GM19240 (cell line): ENCODE measurements at regions not wholly inside any gene's neighbourhood (a gene's known extent, or its start where the extent isn't known, plus 50 kb on each side); places are given as distances from the start of the nearest gene placed in this dataset.

Experiments
- DNase-seq: peaks from one replicate; pipeline ENCODE4 v3.0.0; 2011; ENCODE audit warnings: low spot score; ENCODE audit not compliant: insufficient read length

DNA sequence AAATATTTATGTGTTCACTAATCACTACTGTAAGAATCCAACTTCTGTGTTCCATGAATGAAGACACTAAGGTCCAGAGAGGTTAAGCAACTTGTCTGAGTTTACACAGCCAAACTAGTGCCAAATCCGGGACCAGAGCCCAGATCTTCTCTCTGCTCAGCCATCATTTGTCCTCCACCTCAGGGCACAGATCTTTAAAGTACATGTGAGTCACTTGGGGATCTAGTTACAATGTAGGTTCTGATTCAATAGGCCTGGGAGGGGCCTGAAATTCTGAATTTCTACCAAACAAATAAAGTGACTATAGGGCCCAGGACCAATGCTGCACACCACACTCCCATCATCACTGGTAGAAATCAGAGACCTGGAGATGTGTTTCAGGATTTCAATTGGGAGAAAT lies 162.9 kb downstream of the GXYLT1 start:
- no peak for DNase-seq

DNA sequence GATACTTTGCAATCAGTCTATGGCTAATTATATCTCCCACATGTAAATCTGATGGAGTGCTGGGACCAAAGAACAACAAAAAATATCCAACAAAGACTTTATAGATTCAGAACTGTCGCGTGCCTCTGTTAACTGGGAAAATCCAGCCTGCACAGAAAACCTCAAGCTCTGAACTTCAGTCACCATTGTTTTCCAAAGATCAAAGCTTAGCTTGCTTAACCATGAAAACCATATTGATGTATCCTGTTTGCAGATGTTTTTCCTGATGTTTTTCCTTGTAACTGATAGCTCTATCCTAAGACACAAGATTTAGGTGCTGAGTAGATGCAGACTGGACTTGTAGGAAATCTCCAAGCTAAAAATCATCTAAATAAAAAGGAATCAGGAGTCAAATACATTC lies 163.7 kb downstream of the GXYLT1 start:
- DNase-seq, result no peak

DNA sequence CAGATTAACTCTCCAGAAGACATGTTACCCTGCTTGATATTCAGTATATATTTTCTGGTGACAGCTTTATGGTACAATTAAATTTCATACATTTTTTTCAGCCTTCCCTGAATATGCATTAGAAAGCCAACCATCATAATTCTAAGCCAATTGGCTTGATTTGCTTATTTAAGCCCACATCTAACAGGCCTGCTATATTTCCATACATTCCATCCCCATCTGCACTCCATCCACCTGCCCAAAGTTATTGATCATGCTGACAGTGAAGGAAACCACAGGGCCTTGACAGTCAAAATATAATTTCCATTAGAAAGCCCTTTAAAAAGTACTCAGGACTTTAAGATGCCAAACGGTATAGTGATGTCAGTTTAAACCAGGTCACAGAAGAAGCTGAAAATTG lies 164.3 kb downstream of the GXYLT1 start:
- no peak for DNase-seq

DNA sequence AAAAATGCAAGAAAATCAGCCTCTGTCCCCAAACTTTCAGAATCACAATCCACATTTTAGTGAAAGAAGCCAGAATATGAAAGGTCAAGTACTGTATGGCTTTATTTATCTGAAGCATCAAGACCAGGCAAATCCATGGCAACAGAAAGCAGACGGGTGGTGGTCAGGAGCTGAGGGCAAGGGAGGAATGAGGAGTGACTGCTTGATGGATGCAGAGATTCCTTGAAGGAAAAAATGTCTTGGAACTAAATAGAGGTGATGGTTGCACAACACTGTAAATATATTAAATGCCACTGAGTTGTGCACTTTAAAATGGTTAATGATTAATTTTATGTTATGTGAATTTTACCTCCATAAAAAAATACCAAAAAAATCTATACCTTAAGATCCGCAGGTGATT lies 165.1 kb downstream of the GXYLT1 start:
- no peak for DNase-seq

DNA sequence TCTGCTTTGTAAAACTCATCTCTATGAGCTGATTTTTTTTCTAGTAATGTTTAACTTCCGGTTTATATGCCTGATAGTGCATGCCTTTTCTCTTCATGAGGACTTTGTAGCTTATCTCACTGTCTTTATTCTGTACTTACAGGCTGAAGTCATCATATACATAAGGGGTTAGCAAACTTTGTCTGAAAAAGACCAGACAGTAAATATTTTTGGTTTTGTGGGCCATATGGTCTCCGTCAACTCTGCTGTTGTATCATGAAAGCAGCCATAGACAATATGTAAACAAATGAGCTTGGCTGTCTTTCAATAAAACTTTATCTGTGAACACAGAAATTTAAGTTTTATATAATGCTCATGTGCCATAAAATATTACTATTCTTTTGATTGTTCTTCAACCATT lies 172.1 kb downstream of the GXYLT1 start:
- DNase-seq, result no peak

DNA sequence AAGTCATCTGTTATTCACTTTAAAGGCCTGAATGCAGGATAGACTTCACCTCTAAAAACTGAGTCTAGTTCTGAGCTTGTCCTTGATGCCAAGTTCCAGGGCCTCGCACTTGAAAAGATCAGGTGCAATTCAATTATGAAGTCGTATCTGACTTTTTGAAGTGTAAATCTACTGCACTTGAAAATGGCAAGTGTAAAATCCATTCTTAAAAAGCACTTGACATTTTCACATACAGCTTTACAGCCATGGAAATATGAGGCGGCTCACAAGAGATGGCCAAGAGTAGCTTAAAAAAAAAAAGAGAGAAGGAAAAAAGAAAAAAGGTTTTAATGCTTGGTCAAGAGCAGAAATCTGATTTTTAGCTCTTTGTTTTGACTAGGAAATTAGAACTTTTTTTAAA lies 172.5 kb downstream of the GXYLT1 start:
- DNase-seq, result no peak

DNA sequence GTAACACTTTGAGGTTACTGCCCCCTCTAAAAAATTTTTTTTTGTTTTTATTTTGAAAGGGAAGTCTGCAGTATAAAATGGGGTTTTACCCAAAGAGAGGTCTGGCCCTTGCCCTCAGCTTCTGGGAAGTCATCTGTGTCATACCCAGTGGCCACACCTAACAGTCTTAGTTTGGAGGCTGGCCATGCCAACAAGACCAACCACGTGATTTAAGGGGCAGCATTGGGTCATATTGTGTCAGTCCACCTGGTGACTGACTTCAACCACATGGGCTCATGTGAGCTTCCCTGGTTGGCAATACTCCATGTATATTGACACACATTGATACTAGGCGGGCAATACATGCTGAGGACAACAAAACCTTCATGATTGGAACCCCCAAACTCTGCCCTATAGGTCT lies 173.9 kb downstream of the GXYLT1 start:
- DNase-seq, result no peak

DNA sequence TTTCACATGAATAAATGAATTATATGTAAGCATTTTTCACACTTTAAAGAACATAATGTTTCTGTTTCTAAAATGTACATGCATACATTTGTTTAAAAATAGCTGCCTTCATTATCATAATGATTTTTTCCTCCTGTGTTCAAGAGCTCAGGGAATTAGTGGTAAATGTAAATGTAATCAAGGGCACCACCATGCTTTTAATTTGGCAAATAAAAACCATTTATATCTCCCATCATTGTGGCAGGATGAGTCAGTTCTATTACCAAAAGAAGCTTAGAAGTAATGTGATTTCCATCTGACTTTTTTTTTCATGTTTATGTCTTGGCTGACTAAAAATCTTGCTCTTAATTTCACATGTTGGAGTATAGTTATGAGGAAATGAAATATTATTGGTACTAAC lies 176.1 kb downstream of the GXYLT1 start:
- no peak for DNase-seq

DNA sequence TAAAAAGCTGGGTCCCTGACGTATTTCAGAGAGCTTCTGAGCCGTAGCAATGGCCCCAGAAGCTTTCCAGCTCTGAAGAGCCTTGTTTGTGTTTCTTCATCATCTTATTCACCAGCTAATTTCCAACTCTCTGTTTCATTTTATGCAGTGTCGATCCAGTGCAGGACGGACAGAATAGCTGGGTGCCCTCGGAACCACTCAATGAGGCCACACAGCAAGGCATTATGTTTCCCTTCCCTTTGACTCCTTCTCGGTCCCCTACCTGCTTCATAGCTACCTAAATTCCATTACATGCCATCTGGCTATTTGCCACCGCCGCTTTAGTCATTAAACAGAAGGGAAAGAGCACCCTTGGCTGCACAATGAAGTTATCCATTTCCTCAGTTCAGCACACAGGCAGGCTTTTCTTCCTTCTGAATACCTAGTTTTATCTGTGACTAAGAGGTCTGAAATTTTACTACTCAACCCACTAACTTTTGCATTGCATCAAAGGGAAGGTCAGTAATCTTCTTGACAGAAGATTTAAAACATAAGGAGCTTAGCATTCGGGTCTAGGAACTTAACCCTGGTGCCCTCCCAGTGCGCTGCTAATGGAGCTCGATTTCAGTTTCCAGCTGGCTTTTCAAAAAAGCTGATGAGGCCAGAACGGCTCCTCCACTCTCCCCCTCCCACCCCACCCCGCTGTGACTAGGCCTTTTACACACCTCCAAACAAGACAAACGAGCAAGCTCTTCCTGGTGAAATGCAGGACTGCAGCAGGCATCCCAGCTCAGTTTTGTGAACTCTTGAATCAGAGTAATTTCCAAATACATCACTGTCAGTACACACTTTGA lies 176.8 kb downstream of the GXYLT1 start:
- no peak for DNase-seq

DNA sequence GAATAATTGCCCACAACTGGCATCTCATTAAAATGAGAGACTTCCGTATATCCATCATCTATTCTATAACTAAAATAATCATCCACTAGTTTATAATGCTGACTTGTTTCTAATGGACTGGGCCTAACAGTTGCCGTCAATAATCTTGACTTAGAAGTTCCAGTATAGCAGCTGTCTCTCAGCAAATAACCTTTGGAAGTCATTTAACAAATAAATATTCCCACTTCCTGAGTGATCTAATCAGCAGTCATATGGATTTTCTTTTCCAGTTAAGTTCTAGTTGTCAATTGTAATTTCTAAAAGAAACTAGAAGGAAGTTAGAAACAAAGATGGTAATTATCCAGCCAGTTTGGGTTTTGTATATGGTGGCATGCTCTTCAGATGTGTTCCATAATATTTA lies 177.8 kb downstream of the GXYLT1 start:
- DNase-seq, result no peak

DNA sequence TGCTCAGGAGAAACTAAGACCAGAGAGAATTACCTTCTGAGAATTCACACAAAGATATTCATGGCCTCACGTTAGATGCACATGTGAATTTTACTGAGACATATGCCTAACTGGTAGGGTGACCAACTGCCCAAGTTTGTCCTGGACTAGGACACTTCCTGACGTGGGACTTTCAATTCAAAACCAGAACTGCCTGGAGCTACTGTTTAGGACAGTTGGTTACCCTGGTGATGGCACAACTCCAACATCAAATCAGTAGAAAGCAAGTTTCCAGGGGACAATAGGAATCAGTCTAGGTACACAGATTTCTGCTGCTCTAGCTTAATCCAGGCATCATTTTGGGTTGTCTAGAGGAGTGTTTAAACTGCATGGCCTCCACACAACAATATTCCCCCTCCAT lies 178.7 kb downstream of the GXYLT1 start:
- DNase-seq, result no peak

DNA sequence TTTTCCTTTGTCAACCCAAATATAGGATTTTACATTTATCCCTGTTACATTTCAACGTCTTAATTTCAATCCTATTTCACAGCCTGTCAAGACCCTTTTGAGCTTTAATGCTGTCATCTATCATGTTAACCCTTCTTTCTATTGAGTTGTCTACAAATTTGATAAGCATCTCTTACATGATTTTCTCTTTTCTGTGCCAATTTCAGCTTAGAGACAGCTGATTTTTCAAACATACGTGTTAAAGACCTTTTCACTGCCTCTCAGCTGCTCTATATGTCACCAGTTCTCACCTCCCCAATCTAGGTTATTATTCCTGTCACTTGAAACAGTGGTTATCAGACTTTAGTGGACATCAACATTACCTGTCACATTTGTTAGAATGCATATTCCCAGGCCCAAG lies 181.3 kb downstream of the GXYLT1 start:
- DNase-seq, result no peak

DNA sequence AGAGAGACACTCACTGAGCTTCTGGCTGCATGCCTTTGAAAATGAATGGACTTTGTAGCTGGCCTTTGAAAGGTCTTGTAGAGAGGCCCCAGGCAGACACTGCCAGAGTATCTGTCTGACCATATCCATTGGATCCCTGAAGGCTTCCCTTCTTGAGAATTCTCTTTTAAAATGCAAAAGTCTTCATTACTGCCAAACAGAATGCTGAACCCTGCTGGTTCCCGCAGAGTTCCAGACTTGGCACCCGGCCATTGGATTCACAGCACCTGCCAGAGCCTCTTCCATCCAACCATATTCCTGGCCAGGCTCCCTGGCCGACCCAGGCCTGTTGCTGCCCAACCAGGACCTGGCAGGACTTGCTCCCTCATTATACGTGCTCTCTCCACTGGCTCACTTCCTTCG lies 182.5 kb downstream of the GXYLT1 start:
- no peak for DNase-seq

DNA sequence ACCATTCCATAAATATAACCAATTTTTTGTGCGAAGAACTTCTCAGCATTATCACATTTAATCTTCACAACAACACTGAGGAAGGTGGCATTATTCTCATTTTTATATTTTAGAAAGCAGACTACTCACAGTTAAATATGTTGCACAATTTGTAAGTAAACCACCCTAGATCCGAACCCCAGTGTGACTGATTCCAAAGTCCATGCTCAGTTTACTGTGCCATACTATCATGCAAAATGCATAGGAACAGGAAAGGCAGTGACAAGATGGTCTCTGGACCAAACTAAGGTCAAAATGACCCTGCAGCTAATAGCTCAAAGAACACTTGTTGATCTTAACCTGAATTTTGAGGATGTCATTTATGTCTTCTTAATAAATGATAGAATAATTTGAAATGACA lies 185.4 kb downstream of the GXYLT1 start:
- no peak for DNase-seq

DNA sequence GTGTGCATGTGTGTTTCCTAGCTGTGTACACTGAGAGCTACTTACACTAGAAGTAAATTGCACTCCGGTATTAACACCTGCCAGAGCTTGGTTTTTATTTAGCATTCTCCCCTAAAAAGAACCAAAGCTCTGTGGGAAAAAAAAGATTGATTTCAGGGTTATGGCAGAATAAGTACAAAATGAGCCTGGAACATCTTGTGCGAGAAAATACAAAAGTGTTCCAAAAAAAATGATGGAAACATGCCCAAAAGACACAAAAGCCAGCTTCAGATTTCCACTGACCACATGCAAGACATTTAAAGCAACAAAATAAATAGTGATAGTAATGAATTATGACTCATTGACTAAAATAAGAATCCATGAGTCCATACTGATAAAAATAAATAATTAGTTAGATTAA lies 188.3 kb downstream of the GXYLT1 start:
- no peak for DNase-seq

DNA sequence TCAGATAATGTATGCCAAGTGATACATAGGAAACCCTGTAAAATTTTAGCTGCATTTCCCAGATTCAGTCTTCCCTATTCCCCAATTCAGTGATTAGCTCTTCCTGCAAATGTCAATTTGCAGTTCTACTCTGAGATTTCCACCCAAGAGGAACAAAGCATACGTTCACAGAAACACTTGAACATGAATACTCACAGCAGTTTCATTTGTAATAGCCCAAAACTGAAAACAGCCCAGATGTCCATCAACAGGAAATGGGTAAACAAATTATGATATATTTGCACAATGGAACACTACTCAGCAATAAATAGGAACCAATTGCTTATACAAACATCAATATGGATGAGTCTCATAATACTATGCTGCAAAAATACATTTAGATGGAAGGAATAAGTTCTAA lies 194.2 kb downstream of the GXYLT1 start:
- no peak for DNase-seq

DNA sequence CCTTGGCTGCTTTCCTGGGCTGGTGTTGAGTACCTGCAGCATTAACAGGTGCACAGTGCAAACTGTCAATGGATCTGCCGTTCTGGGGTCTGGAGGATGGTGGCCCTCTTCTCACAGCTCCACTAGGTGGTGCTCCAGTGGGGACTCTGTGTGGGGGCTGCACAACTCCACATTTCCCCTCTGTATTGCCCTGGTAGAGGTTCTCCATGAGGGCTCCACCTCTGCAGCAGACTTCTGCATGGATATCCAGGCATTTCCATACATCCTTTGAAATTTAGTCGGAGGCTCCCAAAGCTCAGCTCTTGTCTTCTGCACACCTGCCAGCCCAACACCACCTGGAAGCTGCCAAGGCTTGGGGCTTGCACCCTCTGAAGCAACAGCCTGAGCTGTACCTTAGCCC lies 198.6 kb downstream of the GXYLT1 start:
- no peak for DNase-seq

DNA sequence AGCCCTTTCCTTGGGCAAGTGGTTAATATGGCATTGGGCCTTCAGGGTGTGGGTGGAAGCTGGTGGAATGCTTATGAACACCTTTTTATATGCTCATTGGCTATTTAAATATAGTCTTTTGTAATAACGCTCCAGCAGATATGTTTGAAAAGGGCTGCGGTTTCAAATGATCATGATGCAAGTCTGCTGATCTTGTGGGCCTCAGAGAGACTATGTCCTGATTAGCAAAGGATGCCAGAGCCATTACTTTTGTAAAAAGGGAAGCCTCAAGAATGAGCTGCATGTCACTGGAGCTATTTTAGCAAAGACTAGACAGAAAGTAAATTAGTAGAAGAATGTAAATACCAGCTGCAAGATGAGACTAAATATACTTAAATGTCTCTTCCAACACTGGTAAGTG lies 200.5 kb downstream of the GXYLT1 start:
- no peak for DNase-seq

DNA sequence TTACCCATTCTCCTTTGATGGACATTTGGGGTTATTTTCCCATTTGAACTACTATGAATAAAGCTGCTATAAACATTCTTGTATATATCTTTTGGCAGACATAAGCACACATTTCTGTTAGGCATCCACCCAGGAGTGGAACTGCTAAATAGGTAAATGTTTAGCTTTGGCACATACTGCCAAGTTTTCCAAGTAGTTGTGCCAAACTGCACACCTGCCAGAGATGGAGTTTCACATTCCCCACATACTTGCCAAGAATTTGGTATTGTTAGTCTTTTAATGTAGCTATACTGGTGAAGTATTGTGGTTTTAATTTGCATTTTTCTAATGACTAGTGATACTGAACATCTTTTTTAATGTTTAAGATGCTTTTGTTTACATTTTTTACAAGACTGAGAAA lies 201.0 kb downstream of the GXYLT1 start:
- DNase-seq, result no peak

DNA sequence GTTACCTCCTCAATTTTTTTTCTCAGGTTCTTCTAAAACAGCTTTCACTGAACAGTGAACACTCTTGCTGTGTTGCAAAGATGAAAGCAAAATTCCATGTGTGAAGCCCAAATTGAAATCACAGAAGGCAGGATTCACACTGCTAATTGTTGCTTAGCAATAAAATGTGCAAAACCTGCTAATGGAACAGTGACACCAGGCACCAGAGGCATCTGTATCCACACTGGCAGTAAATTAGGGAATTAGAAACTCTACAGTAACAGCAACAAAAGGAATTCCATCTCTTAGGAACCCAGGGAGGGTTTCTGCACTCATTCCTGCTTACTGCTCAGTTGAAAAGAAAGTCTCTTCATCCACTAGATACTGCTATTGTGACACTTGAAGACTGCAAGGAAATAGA lies 202.3 kb downstream of the GXYLT1 start:
- DNase-seq, result no peak

DNA sequence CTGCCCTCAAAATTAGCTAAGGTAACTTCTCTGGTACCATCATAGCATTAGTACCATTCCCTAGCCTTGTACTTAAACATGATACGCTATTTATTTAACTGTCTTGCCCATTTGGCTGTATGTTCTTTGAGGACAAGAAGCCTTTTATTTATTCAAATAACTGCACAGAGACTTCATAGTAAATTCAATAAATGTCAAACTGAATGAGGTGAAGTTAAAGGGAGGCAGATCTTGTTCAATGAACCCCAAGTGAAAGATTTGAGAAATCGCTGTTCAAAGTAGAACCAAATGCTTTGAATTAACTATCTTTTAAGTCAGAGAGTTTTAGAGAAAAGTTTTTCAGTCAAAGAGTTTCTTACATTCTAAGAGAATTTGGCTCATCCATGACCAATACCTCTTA lies 203.6 kb downstream of the GXYLT1 start:
- DNase-seq, result no peak

DNA sequence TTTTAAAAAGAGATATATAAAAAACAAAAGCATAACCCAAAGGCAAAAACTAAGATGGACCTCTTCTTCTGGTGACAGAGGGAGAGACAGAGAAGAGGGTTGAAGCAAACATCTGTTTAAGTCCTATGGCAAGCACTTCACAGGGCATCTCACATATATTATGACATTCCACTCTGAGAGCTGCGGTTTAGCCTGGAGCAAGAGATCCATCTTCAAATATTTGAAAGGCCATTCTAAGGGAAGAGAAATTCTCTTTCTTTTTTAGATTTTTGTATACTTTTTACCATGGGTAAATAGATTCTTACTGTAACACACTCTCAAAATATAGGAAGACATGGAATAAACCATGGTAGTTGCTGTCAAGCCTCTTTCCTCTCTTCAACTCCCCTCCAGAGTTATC lies 204.1 kb downstream of the GXYLT1 start:
- DNase-seq, result no peak

DNA sequence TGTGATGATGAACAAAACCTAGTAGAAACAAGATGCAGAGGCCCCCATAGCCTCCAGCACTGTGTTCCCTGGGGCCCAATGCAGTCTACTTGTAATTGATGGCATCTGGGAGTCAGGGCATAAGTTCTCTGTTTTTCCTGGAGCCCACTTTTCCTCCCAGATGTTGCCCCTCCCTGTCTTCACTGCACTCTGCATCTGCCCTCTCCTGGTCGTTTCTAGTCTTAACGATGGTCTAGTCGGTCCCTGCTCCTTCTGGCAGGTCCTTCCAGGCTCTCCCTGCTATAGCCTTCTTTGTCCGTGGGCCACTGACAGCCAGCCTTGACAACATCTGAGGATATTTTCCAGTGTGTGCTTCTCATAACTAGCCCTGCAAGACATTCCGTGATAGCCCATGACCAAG lies 208.3 kb downstream of the GXYLT1 start:
- no peak for DNase-seq

DNA sequence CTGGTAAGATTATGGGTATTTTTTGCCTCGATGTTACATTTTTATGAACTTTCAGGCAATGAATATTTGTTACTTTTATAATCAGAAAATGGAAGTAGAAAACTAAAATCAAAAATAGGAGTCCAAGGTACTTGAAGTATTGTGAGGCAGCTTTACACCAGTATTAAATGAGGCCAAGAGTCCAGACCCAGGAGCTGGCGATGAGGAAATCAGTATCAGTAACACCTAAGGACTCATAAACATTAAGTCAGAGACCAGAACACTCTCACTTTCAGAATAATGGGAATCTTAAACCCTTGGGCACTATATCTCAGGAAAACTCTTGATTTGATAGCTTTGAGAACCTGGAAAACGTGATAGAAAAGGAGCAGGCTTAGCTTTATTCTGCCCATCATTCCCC lies 208.8 kb downstream of the GXYLT1 start:
- DNase-seq, result no peak
